ENCODE measurements at regions not wholly inside any gene's neighbourhood (a gene's known extent, or its start where the extent isn't known, plus 50 kb on each side); places are given as distances from the start of the nearest gene placed in this dataset.

DNA sequence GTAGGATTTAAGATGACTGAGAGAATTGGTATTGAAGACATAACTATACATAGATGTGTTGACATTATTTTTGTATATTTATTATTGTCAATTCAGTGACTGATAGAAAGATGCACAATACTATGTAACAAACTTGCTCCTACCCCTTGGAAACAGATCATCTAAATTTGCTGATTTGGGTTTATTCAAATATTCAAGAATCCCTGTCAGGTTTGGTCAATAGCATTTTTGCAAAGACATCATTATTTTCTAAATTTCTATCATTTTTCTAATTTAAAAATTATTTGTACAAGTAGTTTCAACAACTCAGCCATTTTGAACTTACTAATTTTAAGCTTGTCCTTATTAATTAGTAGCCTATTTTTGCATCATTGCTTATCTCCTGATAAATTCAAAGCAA lies 1463.4 kb downstream of the SI start:
- H3K27me3 Mint-ChIP-seq (ENCODE audit: low read depth, poor library complexity): no peaks in the 10 kb centered on the region
- H3K36me3 Mint-ChIP-seq (ENCODE audit: low read depth): no peaks in the 10 kb centered on the region
- H3K9me3 Mint-ChIP-seq: no peaks in the 10 kb centered on the region
- H3K4me1 Mint-ChIP-seq: no peaks in the 10 kb centered on the region
- H3K27ac Mint-ChIP-seq: no peak overlapping the region
- DNase-seq: no peak
- no peak overlapping the region for H3K4me3 Mint-ChIP-seq
- TF ChIP-seq, protein P1, sequence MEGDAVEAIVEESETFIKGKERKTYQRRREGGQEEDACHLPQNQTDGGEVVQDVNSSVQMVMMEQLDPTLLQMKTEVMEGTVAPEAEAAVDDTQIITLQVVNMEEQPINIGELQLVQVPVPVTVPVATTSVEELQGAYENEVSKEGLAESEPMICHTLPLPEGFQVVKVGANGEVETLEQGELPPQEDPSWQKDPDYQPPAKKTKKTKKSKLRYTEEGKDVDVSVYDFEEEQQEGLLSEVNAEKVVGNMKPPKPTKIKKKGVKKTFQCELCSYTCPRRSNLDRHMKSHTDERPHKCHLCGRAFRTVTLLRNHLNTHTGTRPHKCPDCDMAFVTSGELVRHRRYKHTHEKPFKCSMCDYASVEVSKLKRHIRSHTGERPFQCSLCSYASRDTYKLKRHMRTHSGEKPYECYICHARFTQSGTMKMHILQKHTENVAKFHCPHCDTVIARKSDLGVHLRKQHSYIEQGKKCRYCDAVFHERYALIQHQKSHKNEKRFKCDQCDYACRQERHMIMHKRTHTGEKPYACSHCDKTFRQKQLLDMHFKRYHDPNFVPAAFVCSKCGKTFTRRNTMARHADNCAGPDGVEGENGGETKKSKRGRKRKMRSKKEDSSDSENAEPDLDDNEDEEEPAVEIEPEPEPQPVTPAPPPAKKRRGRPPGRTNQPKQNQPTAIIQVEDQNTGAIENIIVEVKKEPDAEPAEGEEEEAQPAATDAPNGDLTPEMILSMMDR (IDR thresholded peaks at IDR 0.05): no peak

DNA sequence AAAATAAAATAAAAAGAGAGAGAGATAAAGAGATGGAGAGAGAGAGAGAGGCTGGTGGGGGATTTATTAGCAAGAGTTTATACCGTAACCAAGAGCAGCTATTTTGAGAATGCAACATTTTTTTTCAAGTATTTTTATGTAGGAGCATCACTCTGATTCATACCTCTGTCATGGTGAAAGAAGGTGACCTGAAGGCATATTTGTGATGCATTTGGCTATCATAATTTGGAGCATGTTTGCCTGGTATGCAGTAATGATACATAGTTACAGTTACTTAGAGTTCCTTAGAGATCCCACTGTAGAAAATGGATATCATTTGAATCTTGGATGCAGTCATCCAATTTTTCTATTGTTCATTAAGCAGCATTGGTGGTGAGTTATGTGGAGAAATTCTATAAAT lies 1472.4 kb downstream of the SI start:
- DNase-seq: no peak
- Mint-ChIP-seq H3K27me3 (ENCODE audit: low read depth, poor library complexity) (peaks cover 3% of the 10 kb centered on the region), H3K27ac (no peak overlapping the region), H3K9me3 (no peaks in the 10 kb centered on the region), H3K4me1 (no peaks in the 10 kb centered on the region), H3K36me3 (ENCODE audit: low read depth) (no peaks in the 10 kb centered on the region), H3K4me3 (no peak overlapping the region)
- TF ChIP-seq, protein P1 (IDR thresholded peaks at IDR 0.05): no peak

DNA sequence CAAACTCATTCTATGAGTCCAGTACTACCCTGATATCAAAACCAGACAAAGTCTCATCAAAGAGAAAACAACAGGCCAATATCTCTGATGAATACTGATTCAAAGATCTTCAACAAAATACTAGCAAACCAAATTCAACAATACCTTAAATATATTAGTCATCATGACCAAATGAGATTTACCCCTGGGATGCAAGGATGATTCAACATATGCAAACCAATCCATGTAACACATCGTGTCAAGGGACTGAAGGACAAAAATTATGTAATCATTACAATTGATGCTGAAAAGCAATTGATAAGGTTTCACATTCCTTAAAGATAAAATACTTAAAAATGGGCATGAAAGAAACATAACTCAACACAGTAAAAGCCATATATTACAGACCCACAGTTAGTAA lies 1476.9 kb downstream of the SI start:
- H3K4me1 Mint-ChIP-seq: no peaks in the 10 kb centered on the region
- TF ChIP-seq, protein P1 (IDR thresholded peaks at IDR 0.05): no peak
- no peak for DNase-seq
- no peaks in the 10 kb centered on the region for H3K9me3 Mint-ChIP-seq
- peaks cover 3% of the 10 kb centered on the region for H3K27me3 Mint-ChIP-seq (ENCODE audit: low read depth, poor library complexity)
- no peak overlapping the region for H3K4me3 Mint-ChIP-seq
- no peaks in the 10 kb centered on the region for H3K36me3 Mint-ChIP-seq (ENCODE audit: low read depth)
- no peak overlapping the region for H3K27ac Mint-ChIP-seq

DNA sequence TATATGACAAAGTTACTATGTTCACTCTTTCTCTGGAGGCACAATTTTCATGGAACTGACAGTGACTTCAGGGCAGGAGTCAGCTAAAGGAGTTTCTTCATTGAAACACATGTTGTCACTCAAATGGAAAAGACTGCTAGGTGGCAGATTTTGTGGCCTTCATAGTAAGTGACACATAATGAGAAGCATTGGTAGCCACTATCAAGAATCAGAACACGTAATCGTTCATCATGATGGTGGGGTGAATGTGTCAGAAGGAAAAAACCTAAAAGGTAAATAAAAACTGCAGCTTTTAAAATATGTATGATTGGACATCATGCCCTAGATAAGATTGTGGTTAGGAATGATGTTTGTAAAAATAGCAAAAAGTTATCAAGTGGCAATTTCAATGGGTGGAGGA lies 1491.0 kb downstream of the SI start:
- no peaks in the 10 kb centered on the region for H3K36me3 Mint-ChIP-seq (ENCODE audit: low read depth)
- H3K27me3 Mint-ChIP-seq (ENCODE audit: low read depth, poor library complexity): no peaks in the 10 kb centered on the region
- no peaks in the 10 kb centered on the region for H3K4me1 Mint-ChIP-seq
- no peak for DNase-seq
- peaks cover 8% of the 10 kb centered on the region for H3K9me3 Mint-ChIP-seq
- H3K27ac Mint-ChIP-seq: no peak overlapping the region
- H3K4me3 Mint-ChIP-seq: no peak overlapping the region
- TF ChIP-seq, protein P1 (IDR thresholded peaks at IDR 0.05): no peak

DNA sequence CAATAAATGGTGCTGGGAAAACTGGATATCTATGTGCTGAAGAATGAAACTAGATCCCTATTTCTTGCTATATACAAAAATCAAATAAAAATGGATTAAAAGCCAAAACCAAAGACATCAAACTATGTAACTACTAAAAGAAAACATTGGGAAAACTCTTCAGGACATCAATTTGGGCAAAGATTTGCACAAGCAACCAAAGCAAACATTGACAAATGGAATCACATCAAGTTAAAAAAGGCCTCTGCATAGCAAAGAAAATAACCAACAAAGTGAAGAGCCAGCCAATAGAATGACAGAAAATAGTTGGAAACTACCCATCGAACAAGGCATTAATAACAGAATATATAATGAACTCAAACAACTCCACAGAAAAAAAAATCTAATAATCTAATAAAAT lies 1495.3 kb downstream of the SI start:
- TF ChIP-seq, protein P1 (IDR thresholded peaks at IDR 0.05): no peak
- Mint-ChIP-seq H3K36me3 (ENCODE audit: low read depth) (no peaks in the 10 kb centered on the region), H3K4me1 (no peaks in the 10 kb centered on the region), H3K27me3 (ENCODE audit: low read depth, poor library complexity) (no peaks in the 10 kb centered on the region), H3K9me3 (peaks cover 8% of the 10 kb centered on the region), H3K27ac (no peak overlapping the region), H3K4me3 (no peak overlapping the region)
- no peak for DNase-seq

DNA sequence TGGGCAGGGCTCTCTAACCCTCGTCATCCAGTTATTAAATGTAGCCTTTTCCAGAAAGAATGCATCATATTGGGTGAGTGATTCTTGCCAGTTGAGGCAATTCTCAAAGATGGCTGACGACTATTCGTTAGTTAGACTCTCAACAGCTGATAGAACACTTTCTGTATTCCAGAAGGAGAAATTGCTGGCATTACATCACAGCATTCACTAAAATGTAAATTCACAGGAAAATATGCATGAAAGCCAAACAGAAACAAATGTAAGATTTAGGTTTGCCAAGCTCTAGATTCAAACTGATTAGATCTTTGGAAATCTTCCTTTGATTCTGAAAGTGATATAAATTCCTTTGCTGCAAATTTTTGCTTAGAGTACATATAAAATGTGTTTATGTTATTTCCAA lies 1501.0 kb downstream of the SI start:
- no peaks in the 10 kb centered on the region for H3K27me3 Mint-ChIP-seq (ENCODE audit: low read depth, poor library complexity)

More for the DNA sequence above, 1501.0 kb downstream of the SI start:
- Mint-ChIP-seq H3K27ac (no peak overlapping the region), H3K36me3 (ENCODE audit: low read depth) (no peaks in the 10 kb centered on the region), H3K9me3 (no peaks in the 10 kb centered on the region), H3K4me1 (no peaks in the 10 kb centered on the region), H3K4me3 (no peak overlapping the region)
- TF ChIP-seq, protein P1 (IDR thresholded peaks at IDR 0.05): no peak
- DNase-seq: no peak

Data from nephron progenitor cell (in vitro differentiated cells).